GM19043 (cell line): ENCODE measurements at regions not wholly inside any gene's neighbourhood (a gene's known extent, or its start where the extent isn't known, plus 50 kb on each side); places are given as distances from the start of the nearest gene placed in this dataset.

Experiments
- ATAC-seq: cut with Tn5 transposase; IDR thresholded peaks from one replicate; pipeline ENCODE4 v1.9.1; 2021; ENCODE audit warnings: low read depth; ENCODE audit not compliant: unreplicated experiment

DNA sequence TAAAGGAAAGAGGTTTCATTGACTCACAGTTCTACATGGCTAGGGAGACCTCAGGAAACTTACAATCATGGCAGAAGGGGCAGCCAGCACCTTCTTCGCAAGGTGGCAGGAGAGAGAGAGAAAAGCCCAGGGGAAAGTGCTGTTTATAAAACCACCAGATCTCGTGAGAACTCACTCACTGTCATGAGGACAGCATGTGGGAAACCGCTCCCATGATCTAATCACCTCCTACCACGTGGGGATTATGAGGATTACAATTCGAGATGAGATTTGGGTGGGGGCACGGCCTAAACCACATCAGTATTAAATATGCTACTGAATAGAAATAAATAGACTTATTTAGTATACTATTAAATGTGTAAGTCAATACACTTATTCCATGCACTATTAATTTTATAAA, 70.6 kb upstream of the TCF21 start:
- no peak for ATAC-seq

DNA sequence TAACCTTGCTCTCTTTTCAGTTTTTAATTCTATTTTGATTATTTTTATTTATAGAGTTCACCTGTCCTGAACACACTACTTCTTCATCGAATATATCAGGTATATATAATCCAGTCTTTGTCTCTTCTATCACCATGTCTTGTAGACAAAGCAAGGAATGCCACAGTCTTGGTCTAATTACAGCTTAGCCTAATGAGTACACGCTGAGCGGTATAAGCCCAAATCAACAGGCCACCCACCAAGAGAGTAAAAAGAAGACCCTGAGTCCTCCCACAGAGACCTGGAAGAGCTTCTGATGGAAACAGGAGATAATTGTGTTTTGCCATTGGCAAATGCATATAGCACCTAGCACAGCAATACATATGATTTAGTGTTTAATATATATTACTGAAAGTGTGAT, 68.7 kb upstream of the TCF21 start:
- no peak for ATAC-seq

DNA sequence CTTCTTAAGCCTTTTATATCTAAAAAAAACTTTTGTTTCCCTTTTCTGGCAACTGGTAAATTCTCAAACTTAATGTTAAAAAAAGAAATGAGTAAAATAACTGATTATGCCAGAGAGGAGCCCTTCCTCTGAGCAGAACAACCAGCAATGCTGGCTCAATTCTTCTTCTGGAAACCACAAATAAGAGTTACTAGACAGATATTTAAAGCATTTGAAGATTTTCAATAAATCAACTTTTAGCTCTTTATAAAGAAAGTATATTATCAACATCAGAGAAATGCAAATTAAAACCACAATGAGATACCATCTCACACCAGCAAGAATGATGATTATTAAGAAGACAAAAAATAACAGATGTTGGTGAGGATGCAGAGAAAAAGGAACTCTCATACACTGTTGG, 61.1 kb upstream of the TCF21 start:
- no peak for ATAC-seq

DNA sequence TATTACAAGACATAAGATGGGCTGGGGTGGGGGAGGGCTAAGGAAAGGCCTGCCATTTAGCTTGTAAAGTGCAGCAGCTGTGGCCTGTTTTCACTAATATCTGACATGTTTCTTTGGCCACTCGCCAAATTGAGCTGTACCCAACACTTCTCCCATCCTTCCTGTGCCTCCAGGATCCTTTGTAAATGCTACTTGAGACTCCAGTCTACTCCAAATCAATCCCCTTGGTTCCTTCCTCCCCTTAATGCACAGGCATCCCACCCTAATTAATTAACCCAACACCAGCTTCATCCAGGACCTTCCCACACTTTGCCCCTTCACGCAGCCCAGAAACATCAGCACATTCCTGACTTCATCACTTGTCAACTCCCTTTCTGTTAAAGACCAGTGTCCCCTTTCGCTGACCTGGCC, 55.0 kb upstream of the TCF21 start:
- ATAC-seq: no peak

DNA sequence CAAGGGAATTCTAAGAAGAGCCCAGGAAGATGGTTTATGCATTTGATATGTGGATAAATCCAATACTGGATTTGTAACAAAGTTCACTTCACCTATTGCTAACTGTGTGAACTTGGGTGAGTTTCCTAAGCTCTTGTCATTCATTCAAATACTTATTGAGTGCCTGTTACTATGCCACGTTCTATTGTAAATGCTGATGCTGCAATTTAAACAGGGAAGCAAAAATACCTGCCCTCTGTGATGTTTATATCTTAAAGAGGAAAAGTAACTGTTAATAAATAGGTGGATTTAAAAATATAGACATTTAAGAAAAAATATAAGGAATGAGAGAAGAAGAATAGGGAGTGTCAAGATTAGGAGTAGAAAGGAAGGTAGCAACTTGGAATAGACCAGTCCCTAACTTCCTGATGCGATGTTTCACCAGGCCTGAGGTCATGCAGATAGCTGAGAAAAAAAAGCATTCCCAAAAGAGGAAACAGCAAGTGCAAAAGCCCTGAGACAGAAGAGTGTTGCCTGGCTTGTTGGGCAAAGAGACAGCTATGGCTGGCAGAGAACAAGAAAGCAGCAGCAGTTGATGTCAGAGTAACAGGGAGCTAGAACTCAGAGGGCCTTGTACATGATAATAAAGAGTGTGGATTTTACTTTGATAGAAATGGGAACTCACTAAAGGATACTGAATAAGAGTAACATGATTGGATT, 54.3 kb upstream of the TCF21 start:
- ATAC-seq: no peak

DNA sequence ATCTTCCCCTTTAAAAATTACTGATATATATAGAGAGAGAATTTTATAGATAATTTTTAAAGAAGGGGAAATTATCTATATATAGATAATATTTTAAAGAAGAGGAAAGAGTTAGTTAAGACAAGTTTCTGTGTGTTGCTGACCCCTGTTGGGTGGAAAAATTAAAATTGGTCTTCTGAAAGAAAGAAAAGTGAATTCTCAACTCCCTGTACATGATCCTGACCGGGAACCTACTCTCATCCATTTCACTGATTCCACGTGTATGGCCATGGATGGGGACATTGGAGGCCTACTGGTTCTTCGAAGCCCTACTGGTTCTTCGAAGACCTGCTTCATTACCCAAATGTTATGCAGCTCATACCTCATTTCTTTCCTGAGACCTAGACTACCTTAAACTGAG, 53.0 kb upstream of the TCF21 start:
- ATAC-seq: no peak

DNA sequence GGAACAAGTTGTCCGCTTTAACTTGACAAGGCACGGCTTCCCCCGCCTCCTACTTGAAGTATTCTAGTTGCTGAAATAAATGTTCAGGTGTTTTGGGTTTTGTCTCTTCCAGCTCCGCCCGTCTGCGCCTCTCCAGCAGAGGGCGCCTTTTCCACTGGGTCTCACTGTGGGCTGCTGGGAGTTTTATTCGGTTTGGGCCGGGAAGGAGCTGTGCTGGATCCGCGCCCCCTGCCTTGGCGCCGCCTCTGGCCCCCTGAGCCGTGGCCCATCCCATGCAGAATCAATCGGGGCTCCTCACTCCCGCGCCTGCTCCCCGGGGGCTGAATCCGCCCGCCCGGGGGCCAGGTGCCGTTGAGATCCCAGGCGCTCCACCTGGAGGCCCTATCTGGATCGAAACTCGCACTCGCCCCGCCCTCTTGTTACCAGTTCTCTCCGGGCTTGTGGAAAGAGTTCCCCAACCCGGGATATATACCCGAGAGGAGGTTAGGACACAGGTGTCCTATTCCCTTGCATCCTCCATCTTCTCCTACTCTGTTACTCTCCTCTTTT, 51.0 kb upstream of the TCF21 start:
- ATAC-seq: peak; percentile 85
